ENCODE measurements at regions not wholly inside any gene's neighbourhood (a gene's known extent, or its start where the extent isn't known, plus 50 kb on each side); places are given as distances from the start of the nearest gene placed in this dataset.
A peak's percentile ranks its signal among the peaks of the same experiment; 100 is the strongest.

DNA sequence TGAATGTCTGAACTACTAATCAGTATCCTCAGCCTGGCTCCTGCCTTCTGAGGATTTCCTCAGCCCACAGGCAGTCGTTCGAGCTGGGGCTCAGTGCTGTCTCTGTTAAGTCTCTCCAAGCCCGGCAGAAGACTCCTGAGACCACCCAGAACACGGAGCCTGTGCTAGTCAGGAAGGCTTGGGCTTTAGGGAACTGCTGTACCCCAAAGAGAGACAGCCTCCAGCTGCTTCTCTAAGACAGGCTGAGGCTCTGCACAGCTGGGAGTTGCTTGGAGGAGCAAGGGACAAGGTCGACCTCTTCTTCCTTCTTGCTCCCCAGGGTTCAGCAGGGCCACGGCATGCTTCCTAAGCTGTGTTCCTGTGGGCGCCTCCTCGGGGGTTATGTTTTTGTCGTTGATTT is 283.4 kb upstream of the MYT1L start:
- H3K36me3 ChIP-seq, result no peaks in the 10 kb centered on the region
- H3K27me3 ChIP-seq, result no peaks in the 10 kb centered on the region
- DNase-seq (ENCODE audit: extremely low spot score), result peak; percentile 68
- WGBS, result 49% methylated on average over 9 of the region's 9 CpGs
- H3K4me3 ChIP-seq, result no peak overlapping the region
- no peaks in the 10 kb centered on the region for H3K9me3 ChIP-seq
- H3K27ac ChIP-seq (replicated peaks in 1 of 4), result no peak overlapping the region
- intact Hi-C loops (cut with DNase I), result no loop called here
- TF ChIP-seq, protein P1, sequence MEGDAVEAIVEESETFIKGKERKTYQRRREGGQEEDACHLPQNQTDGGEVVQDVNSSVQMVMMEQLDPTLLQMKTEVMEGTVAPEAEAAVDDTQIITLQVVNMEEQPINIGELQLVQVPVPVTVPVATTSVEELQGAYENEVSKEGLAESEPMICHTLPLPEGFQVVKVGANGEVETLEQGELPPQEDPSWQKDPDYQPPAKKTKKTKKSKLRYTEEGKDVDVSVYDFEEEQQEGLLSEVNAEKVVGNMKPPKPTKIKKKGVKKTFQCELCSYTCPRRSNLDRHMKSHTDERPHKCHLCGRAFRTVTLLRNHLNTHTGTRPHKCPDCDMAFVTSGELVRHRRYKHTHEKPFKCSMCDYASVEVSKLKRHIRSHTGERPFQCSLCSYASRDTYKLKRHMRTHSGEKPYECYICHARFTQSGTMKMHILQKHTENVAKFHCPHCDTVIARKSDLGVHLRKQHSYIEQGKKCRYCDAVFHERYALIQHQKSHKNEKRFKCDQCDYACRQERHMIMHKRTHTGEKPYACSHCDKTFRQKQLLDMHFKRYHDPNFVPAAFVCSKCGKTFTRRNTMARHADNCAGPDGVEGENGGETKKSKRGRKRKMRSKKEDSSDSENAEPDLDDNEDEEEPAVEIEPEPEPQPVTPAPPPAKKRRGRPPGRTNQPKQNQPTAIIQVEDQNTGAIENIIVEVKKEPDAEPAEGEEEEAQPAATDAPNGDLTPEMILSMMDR (IDR thresholded peaks at IDR 0.05), result no peak
- no peak for TF ChIP-seq EP300 (IDR thresholded peaks at IDR 0.05)
- no peak for TF ChIP-seq POLR2A (IDR thresholded peaks at IDR 0.05; ENCODE audit: low read depth)
- H3K4me1 ChIP-seq, result peaks cover 0 to 10% (median 8%) of the 10 kb centered on the region in 4 donors

DNA sequence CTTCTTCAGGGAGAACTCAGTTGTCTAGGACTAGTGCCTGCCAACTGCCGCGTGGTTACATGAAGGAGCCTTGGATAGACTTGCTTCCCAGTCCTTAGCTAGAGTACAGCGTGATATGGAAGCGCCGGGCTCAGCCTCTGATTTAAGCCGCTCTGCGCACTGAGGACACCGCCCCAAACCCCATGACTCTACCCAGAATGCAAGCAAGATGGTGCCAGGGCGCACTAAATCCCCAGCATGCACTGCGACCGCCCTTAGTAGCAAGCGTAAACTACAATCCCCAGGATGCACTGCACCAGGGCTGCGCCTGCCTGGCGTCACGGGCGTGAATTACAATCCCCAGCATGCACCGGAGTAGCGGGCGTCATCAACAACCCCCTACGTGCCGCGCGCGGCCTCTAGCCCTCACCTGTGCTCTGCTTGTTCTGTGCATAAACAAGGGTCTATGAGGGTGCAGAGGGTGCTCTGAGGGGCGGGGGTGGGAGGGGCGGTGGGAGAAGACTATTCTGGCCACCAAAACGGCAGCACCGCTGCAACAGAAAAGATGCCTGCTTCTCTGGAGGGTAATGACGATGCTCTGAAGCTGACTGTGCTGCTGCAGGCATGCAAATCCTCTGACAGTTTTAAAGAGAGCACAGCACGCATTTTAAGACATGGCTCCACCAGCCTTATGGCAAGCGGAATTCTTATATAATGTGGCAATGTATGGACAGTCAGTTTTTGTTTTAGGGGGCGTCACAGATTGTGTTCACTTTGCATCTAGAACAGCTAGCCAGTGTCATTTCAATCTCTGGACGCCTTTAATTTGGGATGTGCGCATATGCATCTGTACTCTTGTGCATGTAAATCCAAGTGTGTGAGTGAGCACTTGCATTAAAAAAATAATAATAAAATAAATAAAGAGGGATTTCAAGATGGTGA is 282.5 kb upstream of the MYT1L start:
- WGBS, result 23% methylated on average over 18 of the region's 34 CpGs
- intact Hi-C loops (cut with DNase I), result no loop called here
- no peaks in the 10 kb centered on the region for H3K36me3 ChIP-seq
- H3K4me1 ChIP-seq, result peaks cover 0 to 10% (median 8%) of the 10 kb centered on the region in 4 donors
- DNase-seq (ENCODE audit: extremely low spot score), result peak; percentile 93
- no peaks in the 10 kb centered on the region for H3K27me3 ChIP-seq
- H3K9me3 ChIP-seq, result no peaks in the 10 kb centered on the region
- TF ChIP-seq POLR2AphosphoS5 (IDR thresholded peaks at IDR 0.05), result peak; percentile 71 to 95
- no peak for TF ChIP-seq EP300 (IDR thresholded peaks at IDR 0.05)
- H3K27ac ChIP-seq (replicated peaks in 1 of 4), result peak overlapping the region; percentile 62 to 71 (median 66)
- H3K4me3 ChIP-seq, result peak overlapping the region; percentile 52 to 64 (median 57)

DNA sequence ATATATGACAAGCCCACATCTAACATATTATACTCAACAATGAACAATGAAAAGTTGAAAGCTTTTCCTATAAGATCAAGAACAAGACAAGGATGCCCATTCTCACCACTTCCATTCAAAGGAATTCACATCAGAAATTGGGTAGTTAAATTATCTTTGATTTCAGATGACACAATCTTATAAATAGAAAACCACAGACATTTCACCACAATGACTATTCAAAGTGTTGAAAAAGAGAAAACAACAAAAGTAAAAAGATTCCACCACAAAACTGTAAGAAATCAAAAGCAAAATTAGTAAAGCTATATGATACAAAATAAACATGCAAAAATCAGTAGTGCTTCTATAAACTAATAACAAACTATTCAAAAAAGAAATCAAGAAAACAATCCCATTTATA is 279.7 kb upstream of the MYT1L start:
- Histone ChIP-seq H3K4me1 (peaks cover 0 to 10% (median 8%) of the 10 kb centered on the region in 4 donors), H3K9me3 (no peaks in the 10 kb centered on the region), H3K36me3 (no peaks in the 10 kb centered on the region), H3K4me3 (no peak overlapping the region), H3K27me3 (no peaks in the 10 kb centered on the region), H3K27ac (replicated peaks in 1 of 4) (no peak overlapping the region)
- TF ChIP-seq EP300 (IDR thresholded peaks at IDR 0.05) (no peak), POLR2AphosphoS5 (IDR thresholded peaks at IDR 0.05) (no peak), POLR2A (IDR thresholded peaks at IDR 0.05; ENCODE audit: low read depth) (no peak)
- TF ChIP-seq, protein P1 (IDR thresholded peaks at IDR 0.05), result no peak
- intact Hi-C loops (cut with DNase I), result no loop called here
- no peak for DNase-seq (ENCODE audit: extremely low spot score)

DNA sequence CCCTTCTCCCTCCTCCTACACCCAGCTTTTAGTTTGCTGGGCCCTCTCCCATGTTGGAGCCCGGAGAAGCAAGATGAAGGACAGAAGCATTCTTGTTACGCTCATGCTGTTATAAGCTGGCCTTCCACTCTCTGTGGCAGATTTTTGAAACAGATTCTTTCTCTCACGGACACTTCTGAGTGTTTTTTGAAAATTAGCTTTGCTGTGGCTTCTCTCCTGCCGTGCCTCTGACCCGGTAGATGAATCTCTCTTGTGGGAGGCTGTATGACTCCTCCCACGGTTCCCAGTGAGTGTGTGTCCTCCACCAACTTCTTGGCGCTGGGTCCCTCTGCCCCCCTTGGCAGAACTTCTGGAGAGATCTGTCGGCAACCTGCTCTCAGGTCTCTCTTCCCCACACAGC is 269.3 kb upstream of the MYT1L start:
- intact Hi-C loops (cut with DNase I), result no loop called here
- peak; percentile 45 for DNase-seq (ENCODE audit: extremely low spot score)
- no peaks in the 10 kb centered on the region for H3K9me3 ChIP-seq
- peaks cover 0 to 10% (median 6%) of the 10 kb centered on the region in 4 donors for H3K4me1 ChIP-seq
- TF ChIP-seq, protein P1 (IDR thresholded peaks at IDR 0.05), result no peak
- TF ChIP-seq EP300 (IDR thresholded peaks at IDR 0.05), result no peak
- peak overlapping the region in 1 of 4 donors; percentile 33 for H3K27ac ChIP-seq (replicated peaks in 1 of 4)
- no peaks in the 10 kb centered on the region for H3K36me3 ChIP-seq
- no peaks in the 10 kb centered on the region for H3K27me3 ChIP-seq
- H3K4me3 ChIP-seq, result no peak overlapping the region
- WGBS, result 34% methylated on average over 8 of the region's 8 CpGs

DNA sequence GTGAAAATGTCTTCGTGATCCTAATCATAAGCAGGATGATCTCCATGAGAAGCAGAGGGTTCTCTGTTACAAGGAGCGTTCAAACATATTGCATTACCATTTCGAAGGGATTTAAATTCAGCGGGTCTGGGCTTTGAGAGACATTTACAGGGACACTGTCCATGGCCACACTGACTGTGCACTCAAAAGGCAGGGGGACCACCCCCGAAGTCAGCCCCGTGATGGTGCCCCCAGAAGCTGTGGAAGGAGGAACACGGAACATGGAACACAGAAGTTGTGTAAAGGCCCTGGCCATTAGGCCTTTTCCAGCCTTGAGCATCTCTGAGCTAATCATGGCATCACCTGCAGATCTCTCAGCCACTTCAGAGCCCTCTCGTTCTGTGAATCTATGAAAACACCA is 268.4 kb upstream of the MYT1L start:
- Histone ChIP-seq H3K9me3 (no peaks in the 10 kb centered on the region), H3K4me3 (no peak overlapping the region), H3K27me3 (no peaks in the 10 kb centered on the region), H3K36me3 (no peaks in the 10 kb centered on the region), H3K4me1 (peaks cover 0 to 10% (median 6%) of the 10 kb centered on the region in 4 donors), H3K27ac (replicated peaks in 1 of 4) (no peak overlapping the region)
- intact Hi-C loops (cut with DNase I), result no loop called here
- peak; percentile 91 for DNase-seq (ENCODE audit: extremely low spot score)
- no peak for TF ChIP-seq POLR2AphosphoS5 (IDR thresholded peaks at IDR 0.05)
- TF ChIP-seq, protein P1 (IDR thresholded peaks at IDR 0.05), result no peak
- no peak for TF ChIP-seq POLR2A (IDR thresholded peaks at IDR 0.05; ENCODE audit: low read depth)
- no peak for TF ChIP-seq EP300 (IDR thresholded peaks at IDR 0.05)
- 81% methylated on average over 5 of the region's 8 CpGs for WGBS
